HEK293T (cell line): ENCODE measurements at regions not wholly inside any gene's neighbourhood (a gene's known extent, or its start where the extent isn't known, plus 50 kb on each side); places are given as distances from the start of the nearest gene placed in this dataset.

Experiments
- CTCF ChIA-PET: fragments of 350-600 bp; formaldehyde crosslinking; extraction: SDS; loops from one replicate; lab custom pipeline; 2021; ENCODE audit warnings: antibody characterized with exemption, inconsistent platforms; lab: Yijun Ruan, JAX
- POLR2A ChIA-PET: fragments of 350-600 bp; formaldehyde crosslinking; extraction: SDS; loops from one replicate; lab custom pipeline; 2020; ENCODE audit warnings: antibody characterized with exemption, inconsistent platforms; lab: Yijun Ruan, JAX
- DNase-seq: peaks from one replicate; pipeline ENCODE4 v3.0.0; 2012; ENCODE audit warnings: mixed read lengths; ENCODE audit errors: extremely low spot score
- ARNT ChIP-seq: fragments of 450-650 bp; IDR thresholded peaks from 2 replicates; pipeline ENCODE4 v1.6.1; 2017; ENCODE audit warnings: mild to moderate bottlenecking
- BHLHE40 ChIP-seq: fragments of 450-650 bp; IDR thresholded peaks from 2 replicates; pipeline ENCODE4 v1.6.1; 2016; ENCODE audit warnings: mild to moderate bottlenecking, moderate library complexity, borderline replicate concordance
- CTBP1 ChIP-seq: fragments of 450-650 bp; IDR thresholded peaks from 2 replicates; pipeline ENCODE4 v1.6.1; 2016; ENCODE audit warnings: borderline replicate concordance
- ELF4 ChIP-seq: fragments of 450-650 bp; IDR thresholded peaks from 2 replicates; pipeline ENCODE4 v1.6.1; 2017; ENCODE audit warnings: antibody characterized with exemption
- FOXA1 ChIP-seq: fragments of 450-650 bp; IDR thresholded peaks from 2 replicates; pipeline ENCODE4 v1.6.1; 2016; ENCODE audit warnings: mild to moderate bottlenecking
- FOXK2 ChIP-seq: fragments of 450-650 bp; IDR thresholded peaks from 2 replicates; pipeline ENCODE4 v1.6.1; 2016; ENCODE audit warnings: mild to moderate bottlenecking
- FOXM1 ChIP-seq: fragments of 450-650 bp; IDR thresholded peaks from 2 replicates; pipeline ENCODE4 v1.6.1; 2017; ENCODE audit warnings: mild to moderate bottlenecking, borderline replicate concordance
- HDGF ChIP-seq: fragments of 450-650 bp; IDR thresholded peaks from 2 replicates; pipeline ENCODE4 v1.6.1; 2017; ENCODE audit warnings: antibody characterized with exemption, borderline replicate concordance
- L3MBTL2 ChIP-seq: fragments of 450-650 bp; conservative IDR thresholded peaks from 2 replicates; pipeline ENCODE4 v1.6.1; 2016; ENCODE audit warnings: mild to moderate bottlenecking
- LEF1 ChIP-seq: fragments of 450-650 bp; IDR thresholded peaks from 2 replicates; pipeline ENCODE4 v1.6.1; 2017; ENCODE audit warnings: mild to moderate bottlenecking, borderline replicate concordance
- NFRKB ChIP-seq: fragments of 450-650 bp; IDR thresholded peaks from 2 replicates; pipeline ENCODE4 v1.6.1; 2016; ENCODE audit warnings: mild to moderate bottlenecking, moderate library complexity
- PKNOX1 ChIP-seq: fragments of 450-650 bp; IDR thresholded peaks from 2 replicates; pipeline ENCODE4 v1.6.1; 2016
- SP1 ChIP-seq: fragments of 450-650 bp; IDR thresholded peaks from 2 replicates; pipeline ENCODE4 v1.6.1; 2017
- SUZ12 ChIP-seq: fragments of 450-650 bp; IDR thresholded peaks from 2 replicates; pipeline ENCODE4 v1.6.1; 2016; ENCODE audit warnings: mild to moderate bottlenecking
- TARDBP ChIP-seq: fragments of 450-650 bp; IDR thresholded peaks from 2 replicates; pipeline ENCODE4 v1.6.1; 2016
- ZNF384 ChIP-seq: fragments of 450-650 bp; IDR thresholded peaks from 2 replicates; pipeline ENCODE4 v1.6.1; 2016

- TF ChIP-seq NFRKB (no peak), SUZ12 (no peak), PKNOX1 (peak; percentile 69), L3MBTL2 (no peak)
- POLR2A ChIA-PET = no interaction called here
- CTCF ChIA-PET = no interaction called here
- DNase-seq = no peak
Measured at GRCh38 chr9:108212184-108212583, 643.6 kb downstream of the ACTL7B start.

- TF ChIP-seq TARDBP (no peak), SUZ12 (no peak), CTBP1 (no peak), LEF1 (no peak), ZNF384 (no peak), FOXA1 (no peak), BHLHE40 (no peak), SP1 (no peak), ELF4 (no peak), HDGF (no peak), L3MBTL2 (no peak), ARNT (no peak), FOXM1 (no peak)
- CTCF ChIA-PET = no interaction called here
Measured at GRCh38 chr9:108211411-108211955, 644.3 kb downstream of the ACTL7B start.

GRCh38 chr9:108209132-108209685, 646.6 kb downstream of the ACTL7B start:
- CTCF ChIA-PET = no interaction called here

More at GRCh38 chr9:108211411-108211955, 644.3 kb downstream of the ACTL7B start:
- POLR2A ChIA-PET = no interaction called here
- no peak for DNase-seq

GRCh38 chr9:108207561-108208165, 648.1 kb downstream of the ACTL7B start:
- POLR2A ChIA-PET = no interaction called here
- DNase-seq = no peak
- no peak for TF ChIP-seq ARNT
- TF ChIP-seq ZNF384 = no peak
- CTCF ChIA-PET = no interaction called here

More at GRCh38 chr9:108209132-108209685, 646.6 kb downstream of the ACTL7B start:
- TF ChIP-seq FOXM1 = no peak
- no peak for TF ChIP-seq FOXA1
- TF ChIP-seq HDGF = no peak
- TF ChIP-seq SP1 = no peak
- no peak for TF ChIP-seq TARDBP
- no peak for TF ChIP-seq SUZ12
- TF ChIP-seq PKNOX1 = no peak
- TF ChIP-seq ZNF384 = no peak
- DNase-seq = no peak
- POLR2A ChIA-PET = no interaction called here

GRCh38 chr9:108205276-108205675, 650.5 kb downstream of the ACTL7B start:
- ChIA-PET POLR2A (no interaction called here), CTCF (no interaction called here)
- TF ChIP-seq ZNF384 (no peak), ARNT (no peak)
- DNase-seq = no peak

- ChIA-PET POLR2A (no interaction called here), CTCF (no interaction called here)
- no peak for TF ChIP-seq NFRKB
- no peak for TF ChIP-seq TARDBP
- no peak for TF ChIP-seq ELF4
- TF ChIP-seq L3MBTL2 = no peak
- no peak for TF ChIP-seq FOXK2
- TF ChIP-seq SP1 = no peak
- no peak for TF ChIP-seq ARNT
- TF ChIP-seq PKNOX1 = no peak
- TF ChIP-seq ZNF384 = no peak
- no peak for TF ChIP-seq FOXM1
- no peak for TF ChIP-seq FOXA1
- TF ChIP-seq HDGF = no peak
- no peak for TF ChIP-seq BHLHE40
- TF ChIP-seq LEF1 = no peak
- no peak for TF ChIP-seq SUZ12
- DNase-seq = no peak
Measured at GRCh38 chr9:108197899-108198298, 657.9 kb downstream of the ACTL7B start.

GRCh38 chr9:108197008-108197365, 658.8 kb downstream of the ACTL7B start:
- TF ChIP-seq FOXA1 = no peak
- TF ChIP-seq TARDBP = no peak
- DNase-seq = no peak
- POLR2A ChIA-PET = no interaction called here
- CTCF ChIA-PET = no interaction called here
